Neuron (in vitro differentiated cells): ENCODE measurements at regions not wholly inside any gene's neighbourhood (a gene's known extent, or its start where the extent isn't known, plus 50 kb on each side); places are given as distances from the start of the nearest gene placed in this dataset.

Experiments
- H2AFZ ChIP-seq: one replicate; pipeline ENCODE4 v1.6.1; 2013; ENCODE audit warnings: low read depth, mild to moderate bottlenecking, inconsistent platforms, low read length, moderate library complexity
- H3K27me3 ChIP-seq: one replicate; pipeline ENCODE4 v1.6.1; 2013; ENCODE audit warnings: low read length; ENCODE audit not compliant: insufficient read depth
- H3K36me3 ChIP-seq: one replicate; pipeline ENCODE4 v1.6.1; 2013; ENCODE audit warnings: low read length; ENCODE audit not compliant: insufficient read depth
- H3K4me1 ChIP-seq: one replicate; pipeline ENCODE4 v1.6.1; 2013; ENCODE audit warnings: low read length; ENCODE audit not compliant: insufficient read depth
- H3K4me3 ChIP-seq: 2 replicates; pipeline ENCODE4 v1.5.1; 2013; ENCODE audit warnings: mild to moderate bottlenecking, low read length, moderate library complexity
- H3K9me3 ChIP-seq: one replicate; pipeline ENCODE4 v1.6.1; 2013; ENCODE audit warnings: low read length

DNA sequence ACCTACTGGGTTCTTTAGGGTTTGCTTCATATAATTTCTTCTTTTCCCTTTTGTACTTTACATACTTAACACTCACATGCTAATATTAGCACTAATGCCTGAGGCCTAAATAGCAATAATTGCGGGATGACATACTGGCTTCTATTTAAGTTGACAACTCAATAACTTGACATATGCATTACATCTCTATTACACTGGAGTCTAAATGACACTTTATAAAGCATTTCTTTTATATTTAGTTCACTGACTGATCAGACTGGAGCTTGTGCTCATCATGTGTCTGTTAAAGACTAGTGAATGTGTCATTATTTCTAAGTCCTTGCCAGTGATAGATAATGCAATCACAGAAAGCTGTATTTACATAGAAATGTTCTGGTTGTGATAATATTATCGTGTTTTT is 472.1 kb upstream of the SEMA3A start:
- Histone ChIP-seq H3K4me3 (no peak overlapping the region), H3K4me1 (no peaks in the 10 kb centered on the region), H2AFZ (no peak overlapping the region), H3K27me3 (no peaks in the 10 kb centered on the region), H3K9me3 (no peaks in the 10 kb centered on the region), H3K36me3 (no peaks in the 10 kb centered on the region)

DNA sequence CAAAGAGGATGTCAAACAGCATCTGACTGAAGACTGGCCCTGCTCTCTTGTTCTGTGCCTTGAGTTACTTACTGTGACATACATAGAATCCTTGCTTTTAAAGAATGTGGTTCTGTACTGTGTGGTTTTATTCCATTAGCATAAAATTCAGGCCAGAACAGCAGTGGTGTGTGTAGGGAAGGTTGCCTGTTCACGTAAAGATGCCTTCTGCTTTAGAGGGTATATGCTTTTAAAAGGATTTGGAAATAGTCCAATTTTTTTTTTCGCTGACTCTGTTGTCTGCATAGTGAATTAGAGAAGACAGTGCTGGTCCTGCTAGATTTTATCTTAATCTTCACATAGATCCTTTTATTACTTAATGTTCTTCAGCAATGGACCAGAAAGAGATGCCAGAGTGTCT is 470.8 kb upstream of the SEMA3A start:
- H3K4me3 ChIP-seq: no peak overlapping the region
- no peaks in the 10 kb centered on the region for H3K9me3 ChIP-seq
- H2AFZ ChIP-seq: no peak overlapping the region
- no peaks in the 10 kb centered on the region for H3K4me1 ChIP-seq
- no peaks in the 10 kb centered on the region for H3K27me3 ChIP-seq
- H3K36me3 ChIP-seq: no peaks in the 10 kb centered on the region

DNA sequence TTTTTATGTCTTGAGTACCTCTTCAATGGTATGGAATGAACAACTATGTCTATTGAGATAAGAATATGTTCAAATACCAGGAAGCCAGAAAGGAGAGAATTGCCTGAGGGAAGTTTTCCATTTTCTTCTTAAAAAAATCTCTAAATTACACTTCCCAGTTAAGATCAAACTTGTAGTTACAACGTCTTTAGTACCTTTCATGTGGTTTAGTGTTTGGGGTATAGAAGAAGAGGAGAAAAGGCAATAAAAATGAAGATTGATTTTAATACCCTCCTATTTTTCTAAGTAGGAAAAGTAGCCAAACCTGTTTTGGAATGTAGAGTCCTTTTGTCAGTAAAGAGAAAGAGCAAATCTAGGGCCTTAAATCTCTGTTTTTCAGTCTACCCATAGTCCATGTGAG is 470.0 kb upstream of the SEMA3A start:
- Histone ChIP-seq H2AFZ (no peak overlapping the region), H3K9me3 (no peaks in the 10 kb centered on the region), H3K4me1 (no peaks in the 10 kb centered on the region), H3K27me3 (no peaks in the 10 kb centered on the region), H3K36me3 (no peaks in the 10 kb centered on the region), H3K4me3 (no peak overlapping the region)

DNA sequence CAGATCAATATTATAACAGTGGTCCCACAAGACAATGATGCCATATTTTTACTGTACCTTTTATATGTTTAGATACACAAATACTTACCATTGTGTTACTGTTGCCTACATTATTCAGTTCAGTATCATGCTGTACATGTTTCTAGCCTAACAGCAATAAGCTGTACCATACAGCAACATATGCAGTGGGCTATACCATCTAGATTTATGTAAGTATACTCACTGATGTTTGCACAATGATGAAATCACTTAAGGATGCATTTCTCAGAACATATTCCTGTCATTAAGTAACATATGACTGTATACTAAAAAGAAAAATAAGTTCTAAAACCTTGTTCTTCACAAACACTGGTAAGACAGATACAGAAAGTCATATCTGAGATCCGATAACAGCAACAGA is 468.6 kb upstream of the SEMA3A start:
- no peaks in the 10 kb centered on the region for H3K9me3 ChIP-seq
- no peaks in the 10 kb centered on the region for H3K27me3 ChIP-seq
- no peaks in the 10 kb centered on the region for H3K4me1 ChIP-seq
- no peak overlapping the region for H2AFZ ChIP-seq
- H3K36me3 ChIP-seq: no peaks in the 10 kb centered on the region
- H3K4me3 ChIP-seq: no peak overlapping the region

DNA sequence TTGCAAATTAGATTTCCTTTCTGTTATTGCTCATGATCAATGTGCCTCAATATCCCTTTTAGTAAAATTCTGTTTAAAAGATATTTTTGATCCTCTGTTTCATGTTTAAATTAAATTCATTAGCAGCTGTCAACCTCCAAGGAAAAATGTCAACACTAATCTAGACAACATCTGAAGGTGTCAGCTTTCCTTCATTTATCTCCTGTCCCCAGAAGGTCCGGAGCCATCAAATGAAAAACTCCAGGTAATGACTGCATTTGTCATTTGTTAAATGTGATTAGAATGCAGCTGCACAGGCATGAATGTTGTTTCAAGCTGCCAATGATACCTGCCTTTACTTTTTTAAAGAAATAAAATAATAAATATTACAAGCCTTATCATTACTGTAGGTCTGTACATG is 463.7 kb upstream of the SEMA3A start:
- Histone ChIP-seq H3K4me1 (no peaks in the 10 kb centered on the region), H3K9me3 (no peaks in the 10 kb centered on the region), H2AFZ (no peak overlapping the region), H3K27me3 (no peaks in the 10 kb centered on the region), H3K36me3 (no peaks in the 10 kb centered on the region), H3K4me3 (no peak overlapping the region)

DNA sequence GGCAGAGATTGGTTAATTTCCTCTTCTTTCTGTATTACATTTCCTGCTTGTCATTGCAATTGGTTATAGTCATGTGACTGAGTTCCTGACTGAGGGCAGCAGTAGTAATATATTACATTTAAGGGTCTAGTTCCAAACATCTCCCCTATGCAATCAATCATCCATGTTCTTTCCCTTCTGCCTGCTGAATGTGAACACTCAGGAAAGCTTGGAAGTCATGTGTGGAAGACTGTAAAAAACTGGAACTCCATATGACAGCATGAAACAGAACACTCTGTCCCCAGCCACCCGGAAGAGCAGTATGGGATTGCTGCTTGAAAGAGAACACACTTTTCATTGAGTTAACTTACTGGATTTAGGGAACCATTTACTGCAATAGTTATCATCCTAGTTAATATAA is 459.7 kb upstream of the SEMA3A start:
- Histone ChIP-seq H3K4me3 (no peak overlapping the region), H2AFZ (no peak overlapping the region), H3K27me3 (no peaks in the 10 kb centered on the region), H3K4me1 (peaks cover 6% of the 10 kb centered on the region), H3K9me3 (no peaks in the 10 kb centered on the region), H3K36me3 (no peaks in the 10 kb centered on the region)

DNA sequence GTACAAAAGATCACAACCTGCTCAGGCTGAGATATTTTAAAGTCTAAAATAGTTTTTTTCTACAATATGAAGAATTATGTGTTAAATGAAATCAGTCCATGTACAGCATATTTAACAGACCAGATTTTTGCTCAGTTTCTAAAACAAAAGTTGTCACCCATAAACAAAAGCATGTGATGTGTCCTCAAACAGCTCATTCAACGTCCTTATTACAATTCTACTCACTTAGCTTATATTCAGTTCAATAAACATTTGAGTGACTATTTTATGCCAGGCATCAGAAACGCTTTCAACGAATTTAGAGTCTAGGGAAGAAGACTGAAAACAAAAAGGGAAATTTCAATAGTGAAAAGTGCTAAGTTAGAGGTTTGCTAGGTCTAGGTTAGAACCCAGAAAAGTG is 457.3 kb upstream of the SEMA3A start:
- Histone ChIP-seq H3K9me3 (no peaks in the 10 kb centered on the region), H3K36me3 (no peaks in the 10 kb centered on the region), H3K4me1 (peaks cover 9% of the 10 kb centered on the region), H3K27me3 (no peaks in the 10 kb centered on the region), H2AFZ (no peak overlapping the region), H3K4me3 (no peak overlapping the region)

DNA sequence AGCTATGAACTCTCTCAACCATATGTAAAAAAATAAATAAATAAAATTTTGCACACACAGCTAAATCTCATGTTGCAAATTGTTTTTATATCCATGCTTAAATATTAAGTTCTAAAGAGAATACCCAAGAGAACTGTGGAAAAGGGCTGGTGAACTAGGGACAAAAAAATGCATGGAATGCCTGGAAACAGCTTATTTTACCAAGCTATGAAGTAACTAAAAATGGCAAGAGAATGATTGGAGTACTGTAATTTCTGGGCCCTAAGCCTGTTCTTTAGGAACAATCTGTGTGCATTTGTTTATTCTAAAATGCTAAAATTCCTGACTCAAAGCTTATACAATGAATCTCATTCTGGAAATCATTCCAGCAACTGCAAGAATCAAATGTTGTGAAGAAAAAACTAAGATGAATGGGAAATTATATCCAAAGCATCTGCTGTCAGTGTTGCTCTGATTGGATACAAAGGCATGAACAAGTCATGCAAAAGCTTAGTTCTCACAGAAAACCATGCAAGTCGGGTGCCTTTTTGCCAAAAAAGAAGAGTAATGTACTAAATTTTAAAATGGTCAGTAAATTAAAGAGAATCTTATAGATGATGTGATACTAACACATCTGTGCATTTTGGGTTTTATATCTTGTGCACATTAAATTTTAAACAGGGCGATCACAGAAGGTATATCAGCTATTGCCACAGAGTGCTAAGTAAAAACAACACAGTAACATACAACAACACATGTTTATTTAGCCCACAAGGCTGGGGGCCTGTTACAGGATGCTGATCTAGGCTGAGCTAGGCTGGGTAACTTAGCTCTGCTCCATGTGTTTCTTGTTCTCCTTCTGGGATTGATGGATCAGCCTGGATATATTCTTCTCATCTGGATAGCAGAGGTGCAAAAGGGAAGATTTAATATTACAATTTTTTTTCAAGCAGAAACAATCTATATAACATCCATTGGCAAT is 453.5 kb upstream of the SEMA3A start:
- Histone ChIP-seq H3K4me1 (peaks cover 9% of the 10 kb centered on the region), H3K9me3 (no peaks in the 10 kb centered on the region), H2AFZ (peak overlapping the region; percentile 16), H3K27me3 (no peaks in the 10 kb centered on the region), H3K36me3 (no peaks in the 10 kb centered on the region), H3K4me3 (no peak overlapping the region)

DNA sequence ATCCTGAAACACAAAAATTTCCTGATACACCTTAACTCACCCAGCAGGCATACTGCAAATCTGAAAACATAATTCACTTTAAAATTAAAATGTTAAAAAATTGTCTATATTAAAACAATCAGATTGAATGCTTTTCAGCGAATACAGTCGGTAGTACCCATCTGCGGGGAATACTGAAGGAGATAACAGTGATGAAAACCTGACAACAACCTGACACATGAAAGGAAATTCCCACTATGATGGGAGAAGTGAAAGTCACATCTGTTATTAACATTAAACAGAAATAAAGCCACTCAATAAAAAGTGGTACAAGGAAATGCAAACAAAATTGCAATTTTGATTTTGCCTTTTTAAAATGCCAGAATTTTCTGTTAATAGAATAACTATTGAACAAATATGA is 448.0 kb upstream of the SEMA3A start:
- Histone ChIP-seq H3K4me3 (no peak overlapping the region), H3K27me3 (no peaks in the 10 kb centered on the region)

DNA sequence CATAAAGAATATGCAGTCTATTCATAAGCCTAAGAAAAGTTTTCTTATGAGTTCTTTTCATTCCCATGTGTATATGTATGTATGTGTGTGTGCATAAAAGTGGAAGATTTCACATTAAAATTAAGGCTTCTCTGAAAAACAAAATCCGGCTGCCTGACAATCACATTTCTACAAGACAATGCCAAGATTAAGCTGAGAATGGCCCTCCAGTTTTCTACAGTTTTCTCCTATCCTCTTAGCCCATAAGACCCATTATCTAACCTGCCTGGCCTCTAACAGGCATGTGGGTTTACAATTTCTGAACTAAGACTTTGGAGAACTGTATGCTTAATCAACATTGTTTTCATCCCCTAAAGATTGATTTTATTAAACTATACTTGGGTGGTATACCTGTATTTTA is 446.0 kb upstream of the SEMA3A start:
- Histone ChIP-seq H3K4me3 (no peak overlapping the region), H2AFZ (no peak overlapping the region), H3K36me3 (no peaks in the 10 kb centered on the region), H3K27me3 (no peaks in the 10 kb centered on the region), H3K4me1 (peaks cover 16% of the 10 kb centered on the region), H3K9me3 (no peaks in the 10 kb centered on the region)

More for the DNA sequence above, 448.0 kb upstream of the SEMA3A start:
- Histone ChIP-seq H3K36me3 (no peaks in the 10 kb centered on the region), H3K9me3 (no peaks in the 10 kb centered on the region), H3K4me1 (peaks cover 14% of the 10 kb centered on the region), H2AFZ (no peak overlapping the region)

DNA sequence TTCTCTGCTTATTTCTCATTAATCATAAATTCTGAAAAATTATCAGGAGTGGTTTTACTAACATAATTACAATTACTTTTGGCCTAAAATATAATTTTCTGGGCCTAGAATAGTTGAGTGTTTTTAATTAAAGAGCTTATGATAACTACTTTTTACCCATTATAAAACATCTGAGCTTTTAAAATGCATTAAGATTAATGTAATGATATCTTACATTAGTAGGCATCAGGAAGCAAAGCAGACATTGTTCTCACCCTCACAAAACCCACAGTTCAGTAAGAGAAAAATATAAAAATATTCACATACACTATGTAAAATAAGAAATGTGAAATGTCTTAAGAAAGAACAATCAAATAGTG is 443.7 kb upstream of the SEMA3A start:
- H3K9me3 ChIP-seq: no peaks in the 10 kb centered on the region
- H3K27me3 ChIP-seq: no peaks in the 10 kb centered on the region
- no peak overlapping the region for H2AFZ ChIP-seq
- H3K4me3 ChIP-seq: no peak overlapping the region
- no peaks in the 10 kb centered on the region for H3K36me3 ChIP-seq
- H3K4me1 ChIP-seq: peaks cover 16% of the 10 kb centered on the region

DNA sequence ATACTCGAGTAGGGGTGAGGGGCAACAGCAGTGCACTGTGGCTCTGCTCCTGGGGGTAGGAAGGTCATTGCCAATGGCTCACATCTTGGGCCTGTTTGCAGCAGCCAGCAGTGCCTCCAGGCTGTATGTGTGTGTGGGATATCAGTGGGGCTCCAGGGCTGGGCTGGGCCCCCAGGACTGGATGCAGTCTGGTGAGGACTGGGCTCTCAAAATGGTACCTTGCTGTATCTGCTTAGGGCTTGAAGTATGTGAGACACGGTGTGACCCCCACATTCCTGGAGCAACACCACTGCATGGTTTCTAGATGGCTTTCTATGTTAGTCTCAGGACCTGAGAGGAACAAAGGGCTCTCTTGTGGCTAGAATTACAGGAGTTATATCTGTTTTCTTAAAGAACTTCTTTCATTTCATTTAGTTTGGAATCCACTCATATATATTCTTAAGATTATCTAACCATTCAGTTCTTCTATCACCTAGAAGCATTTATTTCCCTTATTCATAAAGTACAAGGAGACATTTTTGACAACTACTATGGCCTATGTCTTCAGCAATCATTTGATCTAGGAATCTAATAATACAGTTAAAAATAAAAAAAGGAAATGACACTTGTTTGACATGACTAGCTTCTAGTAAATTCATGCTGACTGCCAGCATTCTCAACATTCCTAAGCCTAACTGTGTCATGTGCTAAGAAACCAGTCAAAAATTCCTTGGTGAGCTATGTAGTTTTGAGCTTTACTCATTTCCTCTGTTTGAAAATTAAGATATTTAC is 443.2 kb upstream of the SEMA3A start:
- Histone ChIP-seq H3K36me3 (no peaks in the 10 kb centered on the region), H3K4me3 (no peak overlapping the region), H2AFZ (no peak overlapping the region), H3K27me3 (no peaks in the 10 kb centered on the region), H3K9me3 (no peaks in the 10 kb centered on the region), H3K4me1 (peaks cover 16% of the 10 kb centered on the region)

DNA sequence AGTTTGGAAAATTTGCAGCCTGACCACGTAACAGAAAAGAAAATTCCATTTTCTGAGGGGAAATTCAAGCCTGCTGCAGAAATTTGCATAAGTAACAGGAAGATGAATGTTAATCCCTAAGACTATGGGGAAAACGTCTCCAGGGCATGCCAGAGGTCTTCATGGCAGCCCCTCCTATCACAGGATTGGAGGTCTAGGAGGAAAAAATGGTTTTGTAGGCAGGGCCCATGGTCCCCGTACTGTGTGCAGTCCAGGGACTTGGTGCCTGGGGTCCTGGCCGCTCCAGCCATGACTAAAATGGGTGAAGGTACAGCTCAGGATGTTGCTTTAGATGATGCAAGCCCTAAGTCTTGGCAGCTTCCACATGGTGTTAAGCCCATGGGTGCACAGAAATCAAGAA is 437.3 kb upstream of the SEMA3A start:
- Histone ChIP-seq H3K9me3 (no peaks in the 10 kb centered on the region), H3K4me1 (no peaks in the 10 kb centered on the region), H3K36me3 (no peaks in the 10 kb centered on the region), H3K4me3 (no peak overlapping the region), H2AFZ (no peak overlapping the region), H3K27me3 (no peaks in the 10 kb centered on the region)
